ENCODE measurements at regions not wholly inside any gene's neighbourhood (a gene's known extent, or its start where the extent isn't known, plus 50 kb on each side); places are given as distances from the start of the nearest gene placed in this dataset.

- Mint-ChIP-seq H3K9me3 (peaks cover 0 to 4% (median 0%) of the 10 kb centered on the region in 7 donors), H3K27me3 (ENCODE audit: low read depth in 3 of 3) (peaks cover 1 to 4% (median 3%) of the 10 kb centered on the region in 3 donors), H3K27ac (no peak overlapping the region), H3K36me3 (no peaks in the 10 kb centered on the region), H3K4me1 (no peaks in the 10 kb centered on the region), H3K4me3 (no peak overlapping the region)
- TF ChIP-seq CTCF (IDR thresholded peaks at IDR 0.05), result no peak
- no peak overlapping the region for H3K4me2 ChIP-seq (replicated peaks; ENCODE audit: extremely low read depth, low read length, poor library complexity, severe bottlenecking)
- no peaks in the 10 kb centered on the region for H3K27me3 ChIP-seq (ENCODE audit: control insufficient read depth in 2 of 2, insufficient read depth in 2 of 2, low read length in 2 of 2)
- H2AFZ ChIP-seq (ENCODE audit: insufficient read depth, low read depth, low read length, poor library complexity, severe bottlenecking), result no peak overlapping the region
- no peaks in the 10 kb centered on the region for H3K4me1 ChIP-seq (ENCODE audit: control insufficient read depth in 1 of 2, insufficient read depth in 2 of 2, low read length in 2 of 2)
- H4K20me1 ChIP-seq (ENCODE audit: insufficient read depth, low read length), result no peaks in the 10 kb centered on the region
- no peak overlapping the region for H3K4me3 ChIP-seq (replicated peaks in 1 of 3; ENCODE audit: low read depth in 2 of 3, low read length in 3 of 3)
- H3K79me2 ChIP-seq (ENCODE audit: insufficient read depth, low read length), result no peaks in the 10 kb centered on the region
- H3K9ac ChIP-seq (ENCODE audit: insufficient read depth, low read length, poor library complexity, severe bottlenecking), result no peak overlapping the region
- H3K27ac ChIP-seq (ENCODE audit: low read depth in 1 of 2, low read length in 2 of 2), result no peak overlapping the region
- H3K36me3 ChIP-seq (replicated peaks in 1 of 2; ENCODE audit: control insufficient read depth in 1 of 2, insufficient read depth in 2 of 2, low read length in 2 of 2), result no peaks in the 10 kb centered on the region
- H3K9me3 ChIP-seq (replicated peaks in 1 of 2; ENCODE audit: control insufficient read depth in 1 of 2, insufficient read depth in 1 of 2, low read length in 2 of 2), result no peaks in the 10 kb centered on the region
- intact Hi-C loops (cut with micrococcal nuclease), result no loop called here
- WGBS (ENCODE audit: insufficient coverage), result 90% methylated on average over 7 of the region's 7 CpGs
- no peak for DNase-seq
These were observed 59.3 kb upstream of the GJB5 start for GRCh38 chr1:34695580-34695979.

- intact Hi-C loops (cut with micrococcal nuclease), result no loop called here
- H3K9me3 ChIP-seq (replicated peaks in 1 of 2; ENCODE audit: control insufficient read depth in 1 of 2, insufficient read depth in 1 of 2, low read length in 2 of 2), result no peaks in the 10 kb centered on the region
- DNase-seq, result no peak
- no peak for TF ChIP-seq CTCF (IDR thresholded peaks at IDR 0.05)
- H3K4me2 ChIP-seq (replicated peaks; ENCODE audit: extremely low read depth, low read length, poor library complexity, severe bottlenecking), result no peak overlapping the region
- H2AFZ ChIP-seq (ENCODE audit: insufficient read depth, low read depth, low read length, poor library complexity, severe bottlenecking), result no peak overlapping the region
- H3K36me3 Mint-ChIP-seq, result no peaks in the 10 kb centered on the region
- no peak overlapping the region for H3K9ac ChIP-seq (ENCODE audit: insufficient read depth, low read length, poor library complexity, severe bottlenecking)
- peaks cover 0 to 4% (median 0%) of the 10 kb centered on the region in 7 donors for H3K9me3 Mint-ChIP-seq
- no peak overlapping the region for H3K4me3 Mint-ChIP-seq
- no peaks in the 10 kb centered on the region for H3K4me1 ChIP-seq (ENCODE audit: control insufficient read depth in 1 of 2, insufficient read depth in 2 of 2, low read length in 2 of 2)
- H4K20me1 ChIP-seq (ENCODE audit: insufficient read depth, low read length), result no peaks in the 10 kb centered on the region
- no peaks in the 10 kb centered on the region for H3K4me1 Mint-ChIP-seq
- no peaks in the 10 kb centered on the region for H3K36me3 ChIP-seq (replicated peaks in 1 of 2; ENCODE audit: control insufficient read depth in 1 of 2, insufficient read depth in 2 of 2, low read length in 2 of 2)
- H3K27ac Mint-ChIP-seq, result no peak overlapping the region
- H3K27ac ChIP-seq (ENCODE audit: low read depth in 1 of 2, low read length in 2 of 2), result no peak overlapping the region
- H3K27me3 Mint-ChIP-seq (ENCODE audit: low read depth in 3 of 3), result peaks cover 1 to 4% (median 3%) of the 10 kb centered on the region in 3 donors
- no peaks in the 10 kb centered on the region for H3K79me2 ChIP-seq (ENCODE audit: insufficient read depth, low read length)
- no peak overlapping the region for H3K4me3 ChIP-seq (replicated peaks in 1 of 3; ENCODE audit: low read depth in 2 of 3, low read length in 3 of 3)
- no peaks in the 10 kb centered on the region for H3K27me3 ChIP-seq (ENCODE audit: control insufficient read depth in 2 of 2, insufficient read depth in 2 of 2, low read length in 2 of 2)
- 94% methylated on average over 2 of the region's 2 CpGs for WGBS (ENCODE audit: insufficient coverage)
These were observed 58.6 kb upstream of the GJB5 start for GRCh38 chr1:34696230-34696629.
